Keratinocyte (primary cell): ENCODE measurements at regions not wholly inside any gene's neighbourhood (a gene's known extent, or its start where the extent isn't known, plus 50 kb on each side); places are given as distances from the start of the nearest gene placed in this dataset.

Experiments used
- DNase-seq: peaks from one replicate; pipeline ENCODE4 v3.0.0-alpha.2; 2011; ENCODE audit warnings: low read depth, missing footprints, low spot score
- FAIRE-seq: peaks from 2 replicates; lab custom pipeline; 2011; peaks lifted over from hg19 to GRCh38; lab: Jason Lieb, UNC
- H2AFZ ChIP-seq: 2 replicates; pipeline ENCODE4 v1.6.0; 2012; ENCODE audit warnings: low read length, control low read depth, inconsistent platforms; ENCODE audit not compliant: control insufficient read depth
- H3K27ac ChIP-seq: 2 replicates; pipeline ENCODE4 v1.5.1; 2011; ENCODE audit warnings: low read length; ENCODE audit not compliant: control insufficient read depth, insufficient read depth
- H3K27me3 ChIP-seq: 3 replicates; pipeline ENCODE4 v1.6.0; 2011; ENCODE audit warnings: low read length; ENCODE audit not compliant: control insufficient read depth, insufficient read depth; ENCODE audit errors: extremely low read depth
- H3K36me3 ChIP-seq, 2 experiments: 2 replicates in 1 of 2; 3 replicates in 1 of 2; pipeline ENCODE4 v1.5.1; 2011; ENCODE audit warnings: low read length in 2 of 2, mild to moderate bottlenecking in 1 of 2; ENCODE audit not compliant: control insufficient read depth in 2 of 2, insufficient read depth in 2 of 2; ENCODE audit errors: extremely low read depth in 1 of 2
- H3K4me1 ChIP-seq: 3 replicates; pipeline ENCODE4 v1.5.1; 2011; ENCODE audit warnings: low read length; ENCODE audit not compliant: control insufficient read depth, insufficient read depth; ENCODE audit errors: extremely low read depth
- H3K4me2 ChIP-seq: 3 replicates; pipeline ENCODE4 v1.6.0; 2011; ENCODE audit warnings: low read depth, low read length; ENCODE audit not compliant: control insufficient read depth, insufficient read depth; ENCODE audit errors: extremely low read depth
- H3K4me3 ChIP-seq, 3 experiments: fragments of 200-600 bp in 1 of 3; sonication (generic) in 1 of 3; 2 replicates in 2 of 3; 3 replicates in 1 of 3; pipeline ENCODE4 v1.5.1; 2011 to 2016; ENCODE audit warnings: low read length in 3 of 3, mild to moderate bottlenecking in 3 of 3, control low read depth in 2 of 3, inconsistent platforms in 1 of 3, low read depth in 1 of 3, mixed read lengths in 1 of 3, mixed run types in 1 of 3, moderate library complexity in 1 of 3; ENCODE audit not compliant: control insufficient read depth in 2 of 3, insufficient read depth in 2 of 3; ENCODE audit errors: extremely low read depth in 1 of 3
- H3K79me2 ChIP-seq: 2 replicates; pipeline ENCODE4 v1.6.0; 2012; ENCODE audit warnings: low read length; ENCODE audit not compliant: control insufficient read depth, insufficient read depth
- H3K9ac ChIP-seq: 3 replicates; pipeline ENCODE4 v1.6.0; 2011; ENCODE audit warnings: low read length; ENCODE audit not compliant: control insufficient read depth, insufficient read depth; ENCODE audit errors: extremely low read depth
- H3K9me1 ChIP-seq: 3 replicates; pipeline ENCODE4 v1.6.0; 2011; ENCODE audit warnings: low read length; ENCODE audit not compliant: control insufficient read depth, insufficient read depth; ENCODE audit errors: extremely low read depth
- H3K9me3 ChIP-seq: 2 replicates; pipeline ENCODE4 v1.5.1; 2012; ENCODE audit warnings: low read depth, low read length; ENCODE audit not compliant: control insufficient read depth
- H4K20me1 ChIP-seq: 3 replicates; pipeline ENCODE4 v1.6.0; 2011; ENCODE audit warnings: low read length; ENCODE audit not compliant: control insufficient read depth, insufficient read depth; ENCODE audit errors: extremely low read depth
- EZH2 ChIP-seq: IDR thresholded peaks from one replicate; pipeline ENCODE4 v1.6.1; 2012; ENCODE audit warnings: inconsistent platforms, mild to moderate bottlenecking, low read length, moderate library complexity
- dilution Hi-C: fragments of 300-500 bp; cut with MboI; formaldehyde crosslinking; loops from one replicate; pipeline ENCODE4 v1.7.0; 2020; ENCODE audit warnings: low sequenced_read_pairs; ENCODE audit not compliant: extremely low pct_ligation_motif_present
- TF ChIP-seq, protein P1 (sequence below), 3 experiments: IDR thresholded peaks in 1 of 3; conservative IDR thresholded peaks in 1 of 3; optimal IDR thresholded peaks in 1 of 3; 2 replicates in 2 of 3; 3 replicates in 1 of 3; pipeline versions ENCODE3 to v1.5.1; 2011; ENCODE audit warnings: low read length in 3 of 3, mild to moderate bottlenecking in 3 of 3, moderate library complexity in 2 of 3, control low read depth in 1 of 3, inconsistent platforms in 1 of 3; ENCODE audit not compliant: insufficient read depth in 2 of 3; ENCODE audit errors: extremely low read depth in 1 of 3

DNA sequence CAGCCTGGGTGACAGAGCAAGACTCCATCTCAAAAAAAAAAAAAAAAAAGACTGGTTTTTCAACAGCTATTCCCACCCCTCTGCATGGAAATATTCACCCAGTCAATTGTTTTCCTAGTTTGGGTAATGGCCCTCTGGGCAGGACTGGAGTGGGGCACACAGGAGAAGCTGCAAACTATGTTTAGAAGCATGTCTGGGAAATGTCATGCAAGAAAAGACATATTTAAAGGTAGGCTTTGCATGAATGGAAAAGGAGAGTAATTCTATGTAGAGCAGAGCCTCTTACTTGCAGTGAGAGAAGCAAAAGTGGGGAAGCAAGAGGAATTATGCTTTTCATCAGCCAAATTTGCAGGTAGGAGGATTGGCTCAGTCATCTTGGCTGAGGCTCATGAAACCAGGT is 276.5 kb upstream of the PLEKHG7 start:
- Histone ChIP-seq H3K9ac (no peak overlapping the region), H3K27me3 (no peaks in the 10 kb centered on the region), H3K9me1 (no peaks in the 10 kb centered on the region), H3K4me2 (no peak overlapping the region), H3K4me1 (no peaks in the 10 kb centered on the region), H4K20me1 (no peaks in the 10 kb centered on the region), H3K9me3 (no peaks in the 10 kb centered on the region), H3K36me3 (no peaks in the 10 kb centered on the region), H3K27ac (no peak overlapping the region), H3K4me3 (no peak overlapping the region), H3K79me2 (no peaks in the 10 kb centered on the region), H2AFZ (no peak overlapping the region)
- no peak for FAIRE-seq
- dilution Hi-C loops = no loop called here
- no peak for DNase-seq
- TF ChIP-seq EZH2 = no peak
- TF ChIP-seq, protein P1, sequence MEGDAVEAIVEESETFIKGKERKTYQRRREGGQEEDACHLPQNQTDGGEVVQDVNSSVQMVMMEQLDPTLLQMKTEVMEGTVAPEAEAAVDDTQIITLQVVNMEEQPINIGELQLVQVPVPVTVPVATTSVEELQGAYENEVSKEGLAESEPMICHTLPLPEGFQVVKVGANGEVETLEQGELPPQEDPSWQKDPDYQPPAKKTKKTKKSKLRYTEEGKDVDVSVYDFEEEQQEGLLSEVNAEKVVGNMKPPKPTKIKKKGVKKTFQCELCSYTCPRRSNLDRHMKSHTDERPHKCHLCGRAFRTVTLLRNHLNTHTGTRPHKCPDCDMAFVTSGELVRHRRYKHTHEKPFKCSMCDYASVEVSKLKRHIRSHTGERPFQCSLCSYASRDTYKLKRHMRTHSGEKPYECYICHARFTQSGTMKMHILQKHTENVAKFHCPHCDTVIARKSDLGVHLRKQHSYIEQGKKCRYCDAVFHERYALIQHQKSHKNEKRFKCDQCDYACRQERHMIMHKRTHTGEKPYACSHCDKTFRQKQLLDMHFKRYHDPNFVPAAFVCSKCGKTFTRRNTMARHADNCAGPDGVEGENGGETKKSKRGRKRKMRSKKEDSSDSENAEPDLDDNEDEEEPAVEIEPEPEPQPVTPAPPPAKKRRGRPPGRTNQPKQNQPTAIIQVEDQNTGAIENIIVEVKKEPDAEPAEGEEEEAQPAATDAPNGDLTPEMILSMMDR (optimal IDR thresholded peaks at IDR 0.05 in 1 of 3, IDR thresholded peaks at IDR 0.05 in 1 of 3, conservative IDR thresholded peaks at IDR 0.05 in 1 of 3; ENCODE audit: extremely low read depth in 1 of 3, insufficient read depth in 2 of 3, low read length in 3 of 3) = no peak

DNA sequence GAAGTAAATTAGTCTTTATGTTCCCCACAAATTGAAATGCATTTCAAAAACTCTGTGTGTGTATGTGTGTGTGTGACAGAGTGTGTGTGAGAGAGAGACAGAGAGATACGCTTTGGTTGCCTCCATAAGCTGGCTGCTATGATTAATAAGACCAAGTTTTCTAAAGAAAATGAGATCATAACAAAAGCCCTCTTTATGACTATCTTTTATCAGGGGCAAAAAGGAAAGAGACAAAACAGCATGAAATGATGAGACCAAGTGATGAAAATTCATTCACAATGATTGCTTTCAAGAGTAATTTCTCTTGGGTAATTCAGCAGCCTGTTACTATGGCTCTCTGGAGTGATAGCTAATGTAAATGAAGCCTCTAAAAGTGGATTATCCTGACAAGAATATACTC is 277.6 kb upstream of the PLEKHG7 start:
- DNase-seq (no peak), FAIRE-seq (no peak)
- Histone ChIP-seq H3K4me2 (no peak overlapping the region), H3K4me3 (no peak overlapping the region), H3K9me1 (no peaks in the 10 kb centered on the region), H3K36me3 (no peaks in the 10 kb centered on the region), H3K4me1 (no peaks in the 10 kb centered on the region), H3K27ac (no peak overlapping the region), H3K9me3 (no peaks in the 10 kb centered on the region), H4K20me1 (no peaks in the 10 kb centered on the region), H3K9ac (no peak overlapping the region), H3K27me3 (no peaks in the 10 kb centered on the region), H2AFZ (no peak overlapping the region), H3K79me2 (no peaks in the 10 kb centered on the region)
- dilution Hi-C loops = no loop called here
- TF ChIP-seq, protein P1 (optimal IDR thresholded peaks at IDR 0.05 in 1 of 3, IDR thresholded peaks at IDR 0.05 in 1 of 3, conservative IDR thresholded peaks at IDR 0.05 in 1 of 3; ENCODE audit: extremely low read depth in 1 of 3, insufficient read depth in 2 of 3, low read length in 3 of 3) = no peak
